ENCODE measurements at regions not wholly inside any gene's neighbourhood (a gene's known extent, or its start where the extent isn't known, plus 50 kb on each side); places are given as distances from the start of the nearest gene placed in this dataset.
"Not testable (repeated sequence)": the region's sequence is repeated elsewhere in the genome, so short reads cannot be mapped to it uniquely, and the experiment has no call there.

- H3K9me3 ChIP-seq = peaks cover 0 to 14% (median 0%) of the 10 kb centered on the region in 4 donors
- intact Hi-C loops (cut with DNase I) = no loop called here
- TF ChIP-seq, protein P1, sequence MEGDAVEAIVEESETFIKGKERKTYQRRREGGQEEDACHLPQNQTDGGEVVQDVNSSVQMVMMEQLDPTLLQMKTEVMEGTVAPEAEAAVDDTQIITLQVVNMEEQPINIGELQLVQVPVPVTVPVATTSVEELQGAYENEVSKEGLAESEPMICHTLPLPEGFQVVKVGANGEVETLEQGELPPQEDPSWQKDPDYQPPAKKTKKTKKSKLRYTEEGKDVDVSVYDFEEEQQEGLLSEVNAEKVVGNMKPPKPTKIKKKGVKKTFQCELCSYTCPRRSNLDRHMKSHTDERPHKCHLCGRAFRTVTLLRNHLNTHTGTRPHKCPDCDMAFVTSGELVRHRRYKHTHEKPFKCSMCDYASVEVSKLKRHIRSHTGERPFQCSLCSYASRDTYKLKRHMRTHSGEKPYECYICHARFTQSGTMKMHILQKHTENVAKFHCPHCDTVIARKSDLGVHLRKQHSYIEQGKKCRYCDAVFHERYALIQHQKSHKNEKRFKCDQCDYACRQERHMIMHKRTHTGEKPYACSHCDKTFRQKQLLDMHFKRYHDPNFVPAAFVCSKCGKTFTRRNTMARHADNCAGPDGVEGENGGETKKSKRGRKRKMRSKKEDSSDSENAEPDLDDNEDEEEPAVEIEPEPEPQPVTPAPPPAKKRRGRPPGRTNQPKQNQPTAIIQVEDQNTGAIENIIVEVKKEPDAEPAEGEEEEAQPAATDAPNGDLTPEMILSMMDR (IDR thresholded peaks at IDR 0.05) = no peak
- no peak for TF ChIP-seq EP300 (IDR thresholded peaks at IDR 0.05)
- no peak for TF ChIP-seq POLR2AphosphoS5 (IDR thresholded peaks at IDR 0.05)
- no peak for TF ChIP-seq POLR2A (IDR thresholded peaks at IDR 0.05)
- no peaks in the 10 kb centered on the region for H3K27me3 ChIP-seq
- H3K4me3 ChIP-seq = no peak overlapping the region
- no peak for DNase-seq
- H3K4me1 ChIP-seq = peaks cover 0 to under 1% (median 0%) of the 10 kb centered on the region in 4 donors
- WGBS, 2 donors = 66 to 78% methylated on average over 11 of the region's 11 CpGs
- no peaks in the 10 kb centered on the region for H3K36me3 ChIP-seq
- H3K27ac ChIP-seq = no peak overlapping the region
These were observed 193.1 kb downstream of the ZNF486 start for GRCh38 chr19:20359933-20360720.

DNA sequence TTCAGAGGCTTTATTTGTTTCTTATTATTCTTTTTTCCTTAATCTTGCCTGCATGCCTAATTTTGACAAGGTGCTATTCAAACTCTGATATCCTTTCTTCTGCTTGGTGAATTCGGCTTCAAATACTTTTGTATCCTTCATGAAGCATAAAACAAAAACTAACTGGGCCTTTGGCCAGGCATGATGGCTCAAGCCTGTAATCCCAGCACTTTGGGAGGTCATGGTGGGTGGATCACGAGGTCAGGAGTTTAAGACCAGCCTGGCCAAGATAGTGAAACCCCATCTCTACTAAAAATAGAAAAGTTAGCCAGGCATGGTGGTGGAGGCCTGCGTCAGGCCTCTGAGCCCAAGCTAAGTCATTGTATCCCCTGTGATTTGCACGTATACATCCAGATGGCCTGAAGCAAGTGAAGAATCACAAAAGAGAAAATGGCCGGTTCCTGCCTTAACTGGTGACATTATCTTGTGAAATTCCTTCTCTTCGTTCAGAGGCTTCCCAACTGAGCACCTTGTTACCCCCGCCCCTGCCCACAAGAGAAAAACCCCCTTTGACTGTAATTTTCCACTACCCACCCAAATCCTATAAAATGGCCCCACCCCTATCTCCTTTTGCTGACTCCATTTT is 191.9 kb downstream of the ZNF486 start:
- WGBS, 2 donors = 79 to 88% methylated on average over 7 of the region's 7 CpGs
- H3K27ac ChIP-seq; H3K4me1 ChIP-seq; H3K27me3 ChIP-seq; H3K4me3 ChIP-seq; intact Hi-C loops (cut with DNase I); DNase-seq; H3K36me3 ChIP-seq: not testable (repeated sequence)
- peaks cover 0 to 13% (median 0%) of the 10 kb centered on the region in 4 donors for H3K9me3 ChIP-seq

- WGBS, 2 donors = 81 to 82% methylated on average over 6 of the region's 6 CpGs
- no peak for DNase-seq
- TF ChIP-seq POLR2AphosphoS5 (IDR thresholded peaks at IDR 0.05) (no peak), POLR2A (IDR thresholded peaks at IDR 0.05) (no peak), EP300 (IDR thresholded peaks at IDR 0.05) (no peak)
- TF ChIP-seq, protein P1 (IDR thresholded peaks at IDR 0.05) = no peak
- no peaks in the 10 kb centered on the region for H3K36me3 ChIP-seq
- H3K4me1 ChIP-seq = no peaks in the 10 kb centered on the region
- no peak overlapping the region for H3K4me3 ChIP-seq
- no peaks in the 10 kb centered on the region for H3K27me3 ChIP-seq
- H3K9me3 ChIP-seq = peaks cover 0 to 9% (median 0%) of the 10 kb centered on the region in 4 donors
- intact Hi-C loops (cut with DNase I) = no loop called here
- no peak overlapping the region for H3K27ac ChIP-seq
These were observed 190.9 kb downstream of the ZNF486 start for GRCh38 chr19:20357921-20358320.

DNA sequence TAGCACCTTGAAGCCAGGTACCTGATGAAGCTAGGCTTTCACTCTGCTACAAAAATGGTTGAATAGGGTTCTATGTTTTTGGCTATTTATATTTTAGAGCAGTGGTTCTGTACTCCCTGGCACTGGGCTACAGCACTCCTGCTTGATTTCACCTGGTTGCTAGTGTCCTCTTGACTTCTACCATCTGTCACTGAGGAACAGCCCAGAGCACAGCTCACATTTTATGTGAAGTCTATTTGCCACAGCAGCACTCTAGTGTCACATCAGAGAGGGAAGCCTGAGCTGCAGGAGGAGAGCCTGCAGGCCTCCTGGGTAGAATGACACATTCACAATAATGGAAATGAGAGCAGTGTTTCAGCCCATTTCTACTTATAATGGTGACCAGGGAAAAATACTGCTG is 184.2 kb downstream of the ZNF486 start:
- intact Hi-C loops (cut with DNase I) = no loop called here
- Histone ChIP-seq H3K36me3 (no peaks in the 10 kb centered on the region), H3K27me3 (no peaks in the 10 kb centered on the region), H3K9me3 (no peaks in the 10 kb centered on the region), H3K4me1 (no peaks in the 10 kb centered on the region), H3K4me3 (no peak overlapping the region), H3K27ac (no peak overlapping the region)
- no peak for TF ChIP-seq POLR2A (IDR thresholded peaks at IDR 0.05)
- no peak for DNase-seq

DNA sequence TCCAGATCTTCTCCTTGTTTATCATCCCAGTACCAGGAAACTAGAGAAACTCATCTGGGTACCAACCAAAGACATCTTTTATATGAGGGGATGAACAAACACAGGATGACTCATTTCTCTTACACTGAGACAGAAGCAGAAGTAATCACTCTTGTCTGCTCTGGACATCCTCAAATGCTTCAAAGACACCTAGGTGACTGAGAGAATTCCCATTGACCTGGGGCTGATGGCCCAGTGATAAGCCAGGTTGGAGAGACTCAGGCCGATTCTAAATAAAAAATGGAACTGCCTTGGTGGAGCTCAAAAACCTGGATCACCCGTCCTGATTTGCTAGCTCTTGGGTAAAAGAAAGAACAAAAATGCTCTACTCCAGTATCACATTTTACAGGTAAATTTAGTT is 182.2 kb downstream of the ZNF486 start:
- no peaks in the 10 kb centered on the region for H3K36me3 ChIP-seq
- no peak overlapping the region for H3K4me3 ChIP-seq
- no peak overlapping the region for H3K27ac ChIP-seq
- H3K9me3 ChIP-seq = no peaks in the 10 kb centered on the region
- TF ChIP-seq EP300 (IDR thresholded peaks at IDR 0.05) (no peak), POLR2AphosphoS5 (IDR thresholded peaks at IDR 0.05) (no peak), POLR2A (IDR thresholded peaks at IDR 0.05) (no peak)
- TF ChIP-seq, protein P1 (IDR thresholded peaks at IDR 0.05) = no peak
- WGBS, 2 donors = 88 to 89% methylated on average over 2 of the region's 2 CpGs
- H3K27me3 ChIP-seq = no peaks in the 10 kb centered on the region
- intact Hi-C loops (cut with DNase I) = no loop called here
- no peaks in the 10 kb centered on the region for H3K4me1 ChIP-seq
- no peak for DNase-seq
